H1 (cell line): ENCODE measurements at regions not wholly inside any gene's neighbourhood (a gene's known extent, or its start where the extent isn't known, plus 50 kb on each side); places are given as distances from the start of the nearest gene placed in this dataset.

Experiments used
- CTCF ChIA-PET: fragments of 300-600 bp; sonication (Branson Sonifier 250); formaldehyde crosslinking; loops from one replicate; lab custom pipeline; 2021; ENCODE audit not compliant: partially characterized antibody; lab: Charles Lee
- POLR2A ChIA-PET: fragments of 300-600 bp; sonication (Branson Sonifier 250); formaldehyde crosslinking; loops from one replicate; lab custom pipeline; 2021; ENCODE audit warnings: inconsistent platforms; ENCODE audit not compliant: partially characterized antibody; lab: Charles Lee
- DNase-seq, 2 experiments: peaks; one replicate each; pipeline versions ENCODE4 v3.0.0 to v3.0.0-alpha.2; 2010 to 2022; ENCODE audit warnings: low spot score in 2 of 2, low read depth in 1 of 2, mixed read lengths in 1 of 2
- FAIRE-seq: peaks from 2 replicates; lab custom pipeline; 2011; peaks lifted over from hg19 to GRCh38; lab: Jason Lieb, UNC
- H2AFZ ChIP-seq: 2 replicates; pipeline ENCODE4 v1.8.1; 2012; ENCODE audit warnings: low read length, inconsistent platforms
- H2AK5ac ChIP-seq: 2 replicates; pipeline ENCODE4 v1.6.1; 2013; ENCODE audit warnings: low read depth, low read length
- H2BK120ac ChIP-seq: replicated peaks from 2 replicates; pipeline ENCODE3; 2013; ENCODE audit warnings: low read depth, low read length, inconsistent platforms
- H2BK12ac ChIP-seq: 2 replicates; pipeline ENCODE4 v1.6.1; 2013; ENCODE audit warnings: low read depth, low read length
- H2BK15ac ChIP-seq: 2 replicates; pipeline ENCODE4 v1.6.1; 2013; ENCODE audit warnings: low read length
- H2BK20ac ChIP-seq: 2 replicates; pipeline ENCODE4 v1.6.1; 2013; ENCODE audit warnings: low read length
- H2BK5ac ChIP-seq: 2 replicates; pipeline ENCODE4 v1.6.1; 2013; ENCODE audit warnings: low read depth, low read length
- H3K14ac ChIP-seq: 2 replicates; pipeline ENCODE4 v1.6.1; 2013; ENCODE audit warnings: inconsistent platforms; ENCODE audit not compliant: insufficient read length
- H3K18ac ChIP-seq: 2 replicates; pipeline ENCODE4 v1.6.1; 2013; ENCODE audit warnings: low read length; ENCODE audit errors: extremely low read depth
- H3K23ac ChIP-seq: 2 replicates; pipeline ENCODE4 v1.6.1; 2013; ENCODE audit warnings: inconsistent platforms; ENCODE audit not compliant: insufficient read length
- H3K23me2 ChIP-seq: 2 replicates; pipeline ENCODE4 v1.6.1; 2013; ENCODE audit warnings: low read depth, low read length
- H3K27ac ChIP-seq: 2 replicates; pipeline ENCODE4 v1.6.1; 2011; ENCODE audit warnings: low read depth, low read length, inconsistent platforms
- H3K27me3 ChIP-seq, 4 experiments: replicated peaks in 1 of 4; 1 replicate in 1 of 4; 2 replicates in 3 of 4; pipeline versions ENCODE4 v1.6.1 to v1.8.1; 2011 to 2013; ENCODE audit warnings: low read length in 3 of 4, mild to moderate bottlenecking in 3 of 4, inconsistent platforms in 2 of 4, mixed read lengths in 2 of 4, moderate library complexity in 1 of 4; ENCODE audit not compliant: control insufficient read depth in 3 of 4, insufficient read depth in 3 of 4; ENCODE audit errors: extremely low read depth in 1 of 4
- H3K36me3 ChIP-seq, 4 experiments: 2 replicates each; pipeline versions ENCODE4 v1.6.1 to v1.8.1; 2011 to 2013; ENCODE audit warnings: mild to moderate bottlenecking in 4 of 4, low read length in 3 of 4, moderate library complexity in 2 of 4, control low read depth in 1 of 4, inconsistent platforms in 1 of 4; ENCODE audit not compliant: insufficient read depth in 4 of 4, control insufficient read depth in 2 of 4
- H3K4ac ChIP-seq: replicated peaks from 2 replicates; pipeline ENCODE3; 2013; ENCODE audit warnings: low read length, low read depth, mixed read lengths, inconsistent platforms; ENCODE audit not compliant: insufficient read length
- H3K4me1 ChIP-seq, 4 experiments: replicated peaks in 1 of 4; 1 replicate in 1 of 4; 2 replicates in 3 of 4; pipeline versions ENCODE4 v1.6.1 to v1.8.1; 2011 to 2013; ENCODE audit warnings: low read length in 3 of 4, inconsistent platforms in 2 of 4, mixed read lengths in 1 of 4; ENCODE audit not compliant: insufficient read depth in 4 of 4, control insufficient read depth in 3 of 4
- H3K4me2 ChIP-seq, 2 experiments: 2 replicates each; pipeline versions ENCODE4 v1.6.1 to v1.8.1; 2011 to 2013; ENCODE audit warnings: low read depth in 2 of 2, low read length in 2 of 2, control low read depth in 1 of 2, inconsistent platforms in 1 of 2, mild to moderate bottlenecking in 1 of 2; ENCODE audit not compliant: insufficient read depth in 1 of 2
- H3K4me3 ChIP-seq, 4 experiments: fragments of 200-600, 300-600 bp in 1 of 4; sonication (generic), shearing (Covaris generic), sonication (Bioruptor Twin) in 1 of 4; 2 replicates each; pipeline versions ENCODE4 v1.5.1 to v1.8.1; 2011 to 2016; ENCODE audit warnings: low read length in 4 of 4, low read depth in 3 of 4, control low read depth in 2 of 4, inconsistent platforms in 2 of 4, mild to moderate bottlenecking in 2 of 4, mixed read lengths in 1 of 4, moderate library complexity in 1 of 4; ENCODE audit not compliant: insufficient read depth in 2 of 4; ENCODE audit errors: extremely low read depth in 1 of 4
- H3K56ac ChIP-seq: replicated peaks from 2 replicates; pipeline ENCODE3; 2013; ENCODE audit warnings: low read depth, mild to moderate bottlenecking, mixed read lengths, low read length, inconsistent platforms; ENCODE audit not compliant: insufficient read length
- H3K79me1 ChIP-seq: 2 replicates; pipeline ENCODE4 v1.6.1; 2013; ENCODE audit warnings: low read depth, low read length, control low read depth
- H3K79me2 ChIP-seq, 2 experiments: 2 replicates each; pipeline versions ENCODE4 v1.6.1 to v1.8.1; 2012 to 2013; ENCODE audit warnings: low read length in 2 of 2, mild to moderate bottlenecking in 2 of 2, inconsistent platforms in 1 of 2; ENCODE audit not compliant: insufficient read depth in 2 of 2, control insufficient read depth in 1 of 2
- H3K9ac ChIP-seq, 4 experiments: replicated peaks in 1 of 4; 1 replicate in 1 of 4; 2 replicates in 3 of 4; pipeline versions ENCODE4 v1.6.1 to v1.8.1; 2011 to 2013; ENCODE audit warnings: low read depth in 3 of 4, low read length in 3 of 4, control low read depth in 2 of 4, mild to moderate bottlenecking in 2 of 4, moderate library complexity in 2 of 4, inconsistent platforms in 1 of 4; ENCODE audit errors: extremely low read depth in 1 of 4
- H3K9me3 ChIP-seq, 2 experiments: 2 replicates each; pipeline versions ENCODE4 v1.6.1 to v1.8.1; 2012 to 2013; ENCODE audit warnings: mild to moderate bottlenecking in 2 of 2, moderate library complexity in 2 of 2, control low read depth in 1 of 2, inconsistent platforms in 1 of 2, low read depth in 1 of 2, low read length in 1 of 2, mixed read lengths in 1 of 2; ENCODE audit not compliant: insufficient read depth in 2 of 2
- H4K20me1 ChIP-seq, 2 experiments: replicated peaks in 1 of 2; 2 replicates each; pipeline versions ENCODE3 to v1.8.1; 2011 to 2013; ENCODE audit warnings: inconsistent platforms in 2 of 2, low read length in 2 of 2, mild to moderate bottlenecking in 1 of 2; ENCODE audit not compliant: insufficient read depth in 2 of 2, control insufficient read depth in 1 of 2
- H4K5ac ChIP-seq: 2 replicates; pipeline ENCODE4 v1.6.1; 2013; ENCODE audit warnings: low read length, low read depth, mixed read lengths, inconsistent platforms; ENCODE audit not compliant: insufficient read length
- H4K8ac ChIP-seq: 2 replicates; pipeline ENCODE4 v1.8.0; 2013; ENCODE audit warnings: mild to moderate bottlenecking, moderate library complexity, low read length, inconsistent platforms; ENCODE audit not compliant: insufficient read depth; ENCODE audit errors: extremely low read depth
- H4K91ac ChIP-seq: replicated peaks from 2 replicates; pipeline ENCODE3; 2013; ENCODE audit warnings: low read length, mixed read lengths, inconsistent platforms; ENCODE audit not compliant: insufficient read length
- EP300 ChIP-seq, 2 experiments: IDR thresholded peaks; 1 replicate in 1 of 2; 2 replicates in 1 of 2; pipeline ENCODE4 v1.6.1; 2011 to 2012; ENCODE audit warnings: low read depth in 2 of 2, low read length in 2 of 2, mild to moderate bottlenecking in 2 of 2, borderline replicate concordance in 1 of 2, inconsistent platforms in 1 of 2, moderate library complexity in 1 of 2
- FOSL1 ChIP-seq: IDR thresholded peaks from 2 replicates; pipeline ENCODE4 v1.6.1; 2011; ENCODE audit warnings: mild to moderate bottlenecking, low read depth, low read length, moderate library complexity; ENCODE audit not compliant: insufficient read depth
- HDAC2 ChIP-seq, 2 experiments: fragments of 300-600 bp in 1 of 2; sonication (generic) in 1 of 2; IDR thresholded peaks; 2 replicates each; pipeline ENCODE4 v1.6.1; 2011 to 2012; ENCODE audit warnings: low read depth in 2 of 2, low read length in 2 of 2, mild to moderate bottlenecking in 2 of 2, moderate library complexity in 2 of 2, borderline replicate concordance in 1 of 2, inconsistent platforms in 1 of 2
- HDAC6 ChIP-seq: IDR thresholded peaks from one replicate; pipeline ENCODE4 v1.7.1; 2012; ENCODE audit warnings: low read depth, mild to moderate bottlenecking, inconsistent platforms, low read length, moderate library complexity
- JUN ChIP-seq: IDR thresholded peaks from 2 replicates; pipeline ENCODE4 v1.6.1; 2011; ENCODE audit warnings: low read depth, mild to moderate bottlenecking, improper control_type of control experiment, low read length
- NANOG ChIP-seq: IDR thresholded peaks from 2 replicates; pipeline ENCODE4 v1.6.1; 2011; ENCODE audit warnings: low read length, low read depth, mild to moderate bottlenecking, inconsistent platforms; ENCODE audit not compliant: insufficient read depth, poor library complexity, severe bottlenecking
- RFX5 ChIP-seq: IDR thresholded peaks from 2 replicates; pipeline ENCODE4 v1.6.1; 2011; ENCODE audit warnings: low read depth, low read length, improper control_type of control experiment, borderline replicate concordance
- SRF ChIP-seq: IDR thresholded peaks from 2 replicates; pipeline ENCODE4 v1.6.1; 2011; ENCODE audit warnings: mild to moderate bottlenecking, low read depth, low read length, moderate library complexity
- TBP ChIP-seq: IDR thresholded peaks from 2 replicates; pipeline ENCODE4 v1.6.1; 2011; ENCODE audit warnings: low read depth, low read length, improper control_type of control experiment
- WGBS, 2 experiments: shearing (Covaris generic) in 1 of 2; methylation state at CpG; one replicate each; pipeline versions ENCODE4 v1.1.6 to v1.1.7; 2013 to 2015; ENCODE audit warnings: low lambda C conversion rate in 2 of 2, mixed read lengths in 2 of 2, inconsistent platforms in 1 of 2, low coverage in 1 of 2, missing lambda C conversion rate in 1 of 2; ENCODE audit not compliant: insufficient replicate concordance in 2 of 2, insufficient coverage in 1 of 2, insufficient read length in 1 of 2; ENCODE audit errors: extremely low coverage in 1 of 2, missing lambda C conversion rate in 1 of 2; 5-methylcytosine and 5-hydroxymethylcytosine counted together
- TF ChIP-seq, protein P1 (sequence below): IDR thresholded peaks from 2 replicates; pipeline ENCODE4 v1.6.1; 2011; ENCODE audit warnings: low read depth, mild to moderate bottlenecking, low read length; ENCODE audit not compliant: insufficient read depth
- TF ChIP-seq, protein P2 (sequence below): IDR thresholded peaks from 2 replicates; pipeline ENCODE4 v1.6.1; 2012; ENCODE audit warnings: inconsistent platforms
- TF ChIP-seq, protein P3 (sequence below): IDR thresholded peaks from 2 replicates; pipeline ENCODE4 v1.6.1; 2011; ENCODE audit warnings: low read length, improper control_type of control experiment

GRCh38 chr12:90672081-90672480 is 282.9 kb downstream of the CCER1 start:
- Histone ChIP-seq H3K56ac (no peak overlapping the region), H3K79me2 (no peaks in the 10 kb centered on the region), H3K4ac (no peak overlapping the region), H3K18ac (no peak overlapping the region), H4K20me1 (no peaks in the 10 kb centered on the region), H3K9ac (no peak overlapping the region), H2BK20ac (no peak overlapping the region), H3K4me1 (no peaks in the 10 kb centered on the region), H4K91ac (no peak overlapping the region), H3K79me1 (no peaks in the 10 kb centered on the region), H3K36me3 (no peaks in the 10 kb centered on the region), H3K9me3 (no peaks in the 10 kb centered on the region), H4K8ac (no peak overlapping the region), H3K23ac (no peak overlapping the region), H2BK12ac (no peak overlapping the region), H3K4me3 (no peak overlapping the region), H3K4me2 (no peak overlapping the region), H2BK5ac (no peak overlapping the region), H2AK5ac (no peak overlapping the region), H3K27ac (no peak overlapping the region), H2BK120ac (no peak overlapping the region), H3K27me3 (no peaks in the 10 kb centered on the region), H2BK15ac (no peak overlapping the region), H2AFZ (no peak overlapping the region), H4K5ac (no peak overlapping the region), H3K14ac (no peak overlapping the region), H3K23me2 (no peaks in the 10 kb centered on the region)
- FAIRE-seq (no peak), DNase-seq (no peak)
- 83% methylated on average over 1 of the region's 1 CpG; no CpG with 5 or more reads in 1 of the 2 experiments for WGBS, 2 experiments
- ChIA-PET POLR2A (no interaction called here), CTCF (no interaction called here)
- TF ChIP-seq, protein P1, sequence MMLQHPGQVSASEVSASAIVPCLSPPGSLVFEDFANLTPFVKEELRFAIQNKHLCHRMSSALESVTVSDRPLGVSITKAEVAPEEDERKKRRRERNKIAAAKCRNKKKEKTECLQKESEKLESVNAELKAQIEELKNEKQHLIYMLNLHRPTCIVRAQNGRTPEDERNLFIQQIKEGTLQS: no peak
- TF ChIP-seq JUN: no peak
- TF ChIP-seq HDAC2 (IDR thresholded peaks at IDR 0.05; ENCODE audit: borderline replicate concordance in 1 of 2, low read depth in 2 of 2, low read length in 2 of 2): no peak
- TF ChIP-seq, protein P2, sequence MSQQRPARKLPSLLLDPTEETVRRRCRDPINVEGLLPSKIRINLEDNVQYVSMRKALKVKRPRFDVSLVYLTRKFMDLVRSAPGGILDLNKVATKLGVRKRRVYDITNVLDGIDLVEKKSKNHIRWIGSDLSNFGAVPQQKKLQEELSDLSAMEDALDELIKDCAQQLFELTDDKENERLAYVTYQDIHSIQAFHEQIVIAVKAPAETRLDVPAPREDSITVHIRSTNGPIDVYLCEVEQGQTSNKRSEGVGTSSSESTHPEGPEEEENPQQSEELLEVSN: no peak
- TF ChIP-seq FOSL1: no peak
- no peak for TF ChIP-seq RFX5
- no peak for TF ChIP-seq HDAC6
- TF ChIP-seq, protein P3, sequence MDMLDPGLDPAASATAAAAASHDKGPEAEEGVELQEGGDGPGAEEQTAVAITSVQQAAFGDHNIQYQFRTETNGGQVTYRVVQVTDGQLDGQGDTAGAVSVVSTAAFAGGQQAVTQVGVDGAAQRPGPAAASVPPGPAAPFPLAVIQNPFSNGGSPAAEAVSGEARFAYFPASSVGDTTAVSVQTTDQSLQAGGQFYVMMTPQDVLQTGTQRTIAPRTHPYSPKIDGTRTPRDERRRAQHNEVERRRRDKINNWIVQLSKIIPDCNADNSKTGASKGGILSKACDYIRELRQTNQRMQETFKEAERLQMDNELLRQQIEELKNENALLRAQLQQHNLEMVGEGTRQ: no peak
- TF ChIP-seq NANOG: no peak
- no peak for TF ChIP-seq TBP
- TF ChIP-seq SRF: no peak
- TF ChIP-seq EP300 (IDR thresholded peaks at IDR 0.05; ENCODE audit: borderline replicate concordance in 1 of 2, low read depth in 2 of 2, low read length in 2 of 2): no peak
